ENCODE measurements at regions not wholly inside any gene's neighbourhood (a gene's known extent, or its start where the extent isn't known, plus 50 kb on each side); places are given as distances from the start of the nearest gene placed in this dataset.

DNA sequence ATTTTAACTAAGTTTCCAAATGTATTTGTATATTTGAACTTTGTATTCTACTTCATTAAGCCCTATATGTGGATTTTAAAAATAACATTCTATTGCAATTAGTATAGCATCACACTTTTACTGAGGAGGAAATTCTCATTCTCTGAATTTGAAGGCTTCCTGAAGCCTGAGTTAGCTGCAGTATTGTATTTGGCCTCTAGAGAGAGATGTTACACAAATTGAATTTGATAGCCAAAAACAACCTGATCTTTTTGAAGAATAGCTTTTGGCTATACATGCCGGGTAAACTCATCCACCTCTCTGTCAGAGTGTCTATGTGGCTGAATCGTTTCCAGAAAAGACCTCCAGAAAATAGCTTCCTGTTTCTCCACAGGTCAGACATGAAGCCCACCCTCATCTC lies 316.5 kb upstream of the OR4E1 start:
- peak; percentile 58 to 60; a peak in 3 of 6 replicates for ATAC-seq
- Histone ChIP-seq H3K4me2 (no peak overlapping the region), H3K4me1 (peaks cover 13% of the 10 kb centered on the region; the same call in 2 of the 3 replicates), H3K27ac (no peak overlapping the region; a peak in 1 of 6 replicates), H3K9me3 (no peaks in the 10 kb centered on the region), H3K4me3 (no peak overlapping the region)
- peak in 1 of 2 experiments; percentile 27 for DNase-seq (ENCODE audit: low read depth in 1 of 2, low spot score in 1 of 2)
- no peak for FAIRE-seq
- TF ChIP-seq RCOR1 (IDR thresholded peaks at IDR 0.05; ENCODE audit: low read depth, low read length) (no peak), CTCF (IDR thresholded peaks at IDR 0.05) (peak; percentile 35; the same call in 2 of the 3 replicates), MAFK (IDR thresholded peaks at IDR 0.05; ENCODE audit: partially characterized antibody) (no peak), RAD21 (conservative IDR thresholded peaks at IDR 0.05 in 1 of 2, IDR thresholded peaks at IDR 0.05 in 1 of 2) (peak in 1 of 2 experiments; percentile 26; a peak in 1 of 5 replicates), BHLHE40 (IDR thresholded peaks at IDR 0.05; ENCODE audit: low read depth, low read length) (no peak), ZNF302 (CRISPR knock-in tag; IDR thresholded peaks at IDR 0.05) (no peak), HMGXB4 (CRISPR knock-in tag; IDR thresholded peaks at IDR 0.05; ENCODE audit: borderline replicate concordance) (no peak), HOXB5 (CRISPR knock-in tag; IDR thresholded peaks at IDR 0.05) (no peak)
- ChIA-PET POLR2A (no interaction called here), CTCF (interaction anchor here (0.9 to 4.6 kb wide), 11 partner anchors 9 to 211 kb away, joined by 3 to 33 read pairs (median 4); no protein-coding TSS in a partner anchor)
- WGBS (ENCODE audit: missing lambda C conversion rate), result 0% methylated on average over 2 of the region's 2 CpGs

- POLR2A ChIA-PET, result no interaction called here
Measured at GRCh38 chr14:21989090-21989489, 315.5 kb upstream of the OR4E1 start.

GRCh38 chr14:21988413-21988812 lies 314.8 kb upstream of the OR4E1 start:
- peaks cover 10% of the 10 kb centered on the region; the same call in 2 of the 3 replicates for H3K4me1 ChIP-seq
- H3K4me3 ChIP-seq, result no peak overlapping the region
- CTCF ChIA-PET, result interaction anchor here (0.9 to 4.6 kb wide), 13 partner anchors 9 to 127 kb away, joined by 3 to 33 read pairs (median 4); no protein-coding TSS in a partner anchor
- H3K4me2 ChIP-seq, result no peak overlapping the region
- no peaks in the 10 kb centered on the region for H3K9me3 ChIP-seq
- ATAC-seq (no peak), DNase-seq (ENCODE audit: low read depth in 1 of 2, low spot score in 1 of 2) (no peak), FAIRE-seq (no peak)
- TF ChIP-seq BCL3 (IDR thresholded peaks at IDR 0.05), result no peak
- TF ChIP-seq MAZ (IDR thresholded peaks at IDR 0.05; ENCODE audit: borderline replicate concordance, low read depth, low read length), result no peak
- no peak for TF ChIP-seq GATA3 (IDR thresholded peaks at IDR 0.05; ENCODE audit: borderline replicate concordance)
- no peak for TF ChIP-seq HOXA7 (CRISPR knock-in tag; IDR thresholded peaks at IDR 0.05)
- no peak for TF ChIP-seq NPAS2 (CRISPR knock-in tag; IDR thresholded peaks at IDR 0.05; ENCODE audit: borderline replicate concordance)
- TF ChIP-seq SMC3 (IDR thresholded peaks at IDR 0.05), result no peak
- TF ChIP-seq CBX2 (IDR thresholded peaks at IDR 0.05; ENCODE audit: borderline replicate concordance, low read depth), result no peak
- no peak for TF ChIP-seq RFX5 (IDR thresholded peaks at IDR 0.05)
- no peak for TF ChIP-seq HEYL (CRISPR knock-in tag; IDR thresholded peaks at IDR 0.05)
- TF ChIP-seq FOSB (CRISPR knock-in tag; IDR thresholded peaks at IDR 0.05), result no peak
- no peak for TF ChIP-seq RNF2 (IDR thresholded peaks at IDR 0.05; ENCODE audit: borderline replicate concordance, low read depth)
- POLR2A ChIA-PET, result no interaction called here
- WGBS (ENCODE audit: missing lambda C conversion rate), result 50% methylated on average over 1 of the region's 1 CpG
- H3K27ac ChIP-seq, result no peak overlapping the region

More at GRCh38 chr14:21989090-21989489, 315.5 kb upstream of the OR4E1 start:
- FAIRE-seq, result no peak
- Histone ChIP-seq H3K4me2 (peak overlapping the region; percentile 39; the same call in 1 of the 3 replicates), H3K27ac (no peak overlapping the region), H3K4me3 (no peak overlapping the region), H3K4me1 (peaks cover 13% of the 10 kb centered on the region; the same call in 2 of the 3 replicates), H3K9me3 (no peaks in the 10 kb centered on the region)
- ATAC-seq, result peak in 1 of 2 experiments; percentile 34; a peak in 2 of 6 replicates
- 41% methylated on average over 7 of the region's 7 CpGs for WGBS (ENCODE audit: missing lambda C conversion rate)
- DNase-seq (ENCODE audit: low read depth in 1 of 2, low spot score in 1 of 2), result peak in 1 of 2 experiments; percentile 29
- TF ChIP-seq MYC (IDR thresholded peaks at IDR 0.05; ENCODE audit: borderline replicate concordance, low read length) (no peak), FOXS1 (CRISPR knock-in tag; IDR thresholded peaks at IDR 0.05) (no peak), RARB (CRISPR knock-in tag; IDR thresholded peaks at IDR 0.05) (no peak), CBX2 (IDR thresholded peaks at IDR 0.05; ENCODE audit: borderline replicate concordance, low read depth) (no peak), MAFK (IDR thresholded peaks at IDR 0.05; ENCODE audit: partially characterized antibody) (peak; percentile 72), CEBPB (IDR thresholded peaks at IDR 0.05) (no peak)
- CTCF ChIA-PET, result interaction anchor here (0.7 to 4.6 kb wide), 9 partner anchors 8 to 127 kb away, joined by 3 to 33 read pairs (median 5); no protein-coding TSS in a partner anchor
